Urothelium cell line (cell line): ENCODE measurements at regions not wholly inside any gene's neighbourhood (a gene's known extent, or its start where the extent isn't known, plus 50 kb on each side); places are given as distances from the start of the nearest gene placed in this dataset.
"Not testable (repeated sequence)": the region's sequence is repeated elsewhere in the genome, so short reads cannot be mapped to it uniquely, and the experiment has no call there.

Experiments used
- DNase-seq: peaks from one replicate; pipeline ENCODE4 v3.0.0; 2011; ENCODE audit warnings: low spot score, mixed read lengths
- FAIRE-seq: peaks from 2 replicates; lab custom pipeline; 2011; peaks lifted over from hg19 to GRCh38; lab: Jason Lieb, UNC

DNA sequence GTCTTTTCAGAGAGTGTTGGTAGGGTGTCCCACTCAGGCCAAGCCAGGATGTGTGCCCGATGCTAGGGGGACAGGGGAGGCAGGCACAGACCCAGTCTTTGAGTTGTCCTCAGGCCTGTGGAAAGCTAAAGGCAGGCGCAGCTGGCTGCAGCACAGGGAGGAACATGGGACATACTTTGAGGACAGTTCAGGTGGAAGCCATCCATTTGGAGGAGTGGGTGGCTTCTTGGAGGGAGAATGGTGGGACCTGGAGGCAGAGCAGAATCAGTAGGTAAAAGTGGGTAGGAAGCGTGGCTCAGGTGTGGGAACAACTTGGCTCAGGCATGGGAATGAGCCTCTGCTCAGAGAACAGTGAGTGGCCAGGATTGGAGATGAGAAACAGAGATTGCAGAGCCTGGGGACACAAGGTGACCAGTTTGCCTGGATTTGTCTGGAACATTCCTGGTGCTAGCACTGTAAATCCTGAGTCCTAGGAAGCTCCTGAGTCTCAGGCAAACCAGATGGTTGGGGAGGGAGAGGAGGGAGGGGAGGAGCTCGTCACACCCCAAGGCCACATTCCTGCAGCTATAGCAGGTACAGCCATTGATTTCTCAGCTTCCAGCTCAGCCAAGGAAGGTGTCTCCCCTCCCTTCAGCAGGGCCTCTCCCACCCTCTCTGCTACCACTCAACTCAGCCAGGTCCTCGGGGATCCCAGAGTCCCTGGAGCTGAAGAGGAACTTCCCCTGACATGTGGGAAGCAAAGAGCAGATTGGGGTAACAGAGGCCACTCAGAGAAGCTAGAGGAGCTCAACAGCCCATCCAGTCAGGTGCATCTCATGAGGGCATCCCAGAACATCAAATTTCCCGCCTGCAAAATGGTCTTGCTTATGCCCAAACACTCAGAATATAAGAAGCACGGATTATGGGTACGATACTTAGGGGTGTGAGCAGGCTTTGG is 65.2 kb upstream of the TINAGL1 start:
- FAIRE-seq (no peak), DNase-seq (no peak)

DNA sequence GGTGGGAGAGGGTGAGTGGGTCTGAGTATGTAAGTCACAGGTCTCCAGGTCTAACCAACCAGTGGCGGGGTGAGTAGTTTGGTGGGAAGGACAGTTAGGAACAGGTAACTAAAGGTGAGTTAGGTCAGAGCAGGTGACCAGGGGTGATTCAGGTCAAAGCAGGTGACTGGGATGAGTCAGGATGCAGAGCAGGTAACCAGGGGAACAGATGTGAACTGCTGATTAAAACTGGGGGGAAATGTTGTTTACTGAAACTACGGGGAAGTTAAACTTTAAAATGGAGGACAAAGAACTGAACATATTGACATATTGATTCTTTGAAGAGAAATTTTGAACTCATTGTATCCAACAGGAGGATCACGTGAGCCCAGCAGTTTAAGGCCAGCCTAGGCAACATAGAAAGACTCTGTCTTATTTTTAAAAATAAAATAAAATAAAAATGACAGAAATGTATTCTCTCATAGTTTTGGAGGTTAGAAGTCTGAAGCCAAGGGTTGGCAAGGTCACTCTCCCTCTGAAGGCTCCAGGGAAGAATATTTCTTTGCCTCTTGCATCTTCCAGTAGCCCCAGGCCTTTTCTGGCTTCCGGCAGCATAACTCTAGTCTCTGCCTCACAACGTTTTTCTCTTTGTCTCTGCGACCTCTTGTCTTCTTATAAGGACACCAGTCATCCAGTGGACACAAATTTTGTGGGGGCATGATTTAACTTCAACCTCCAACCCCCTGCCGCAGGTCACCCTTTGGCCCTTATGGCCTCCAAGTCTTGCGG is 64.3 kb upstream of the TINAGL1 start:
- DNase-seq, result no peak
- no peak for FAIRE-seq

DNA sequence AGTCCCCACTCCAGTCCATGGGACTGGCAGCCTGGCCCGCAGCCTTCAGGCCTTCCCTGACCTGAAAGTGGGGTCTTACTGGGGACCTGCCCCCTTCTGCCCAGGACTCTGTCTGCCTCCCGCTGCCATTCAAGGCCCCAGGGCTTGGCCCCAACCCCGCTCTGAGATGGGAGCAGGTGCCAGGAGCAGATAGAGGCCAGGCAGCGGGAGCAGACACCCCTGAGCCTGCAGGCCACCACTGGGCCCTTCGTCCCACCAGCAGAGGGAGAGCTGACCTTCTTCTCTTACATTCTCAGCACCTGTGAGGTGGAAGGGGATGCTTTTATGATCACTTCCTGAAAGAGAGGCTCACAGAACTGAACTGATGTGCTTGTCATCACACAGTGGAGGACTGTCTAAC is 62.2 kb upstream of the TINAGL1 start:
- no peak for FAIRE-seq
- DNase-seq, result no peak

DNA sequence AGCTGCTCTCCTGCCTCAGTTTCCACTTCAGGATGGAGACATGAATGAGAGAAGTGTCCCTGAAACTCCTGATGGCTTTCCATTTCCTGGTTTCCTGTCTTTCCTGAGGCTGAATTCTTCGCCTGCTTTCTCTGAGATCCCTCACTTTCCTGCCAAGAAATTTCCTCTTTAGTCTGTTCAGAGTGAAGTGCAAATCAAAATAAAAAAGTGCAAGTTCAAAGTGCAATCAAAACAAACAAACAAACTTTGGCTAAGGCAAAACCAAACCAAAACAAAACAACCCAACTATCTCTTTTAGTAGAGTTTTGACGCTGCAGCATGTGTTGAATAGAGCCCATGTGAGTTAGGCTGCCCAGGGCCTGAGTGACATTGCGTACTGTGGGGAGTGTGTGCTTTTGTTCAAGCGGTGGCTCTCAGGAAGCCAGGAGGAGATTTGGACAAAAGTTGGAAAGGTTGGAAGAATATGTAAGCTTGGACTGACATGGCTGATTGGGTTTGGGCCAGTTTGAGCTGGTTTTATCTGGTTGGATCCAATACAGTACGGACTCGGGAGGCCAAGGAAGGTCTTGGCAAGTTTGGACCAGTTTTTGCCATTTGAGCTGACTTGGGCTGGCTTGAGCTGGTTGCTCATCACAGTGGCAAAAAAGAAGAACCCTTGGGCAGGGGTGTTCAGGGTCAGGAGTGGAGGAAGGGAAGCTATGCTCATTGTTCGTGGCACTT is 61.1 kb upstream of the TINAGL1 start:
- no peak for DNase-seq
- FAIRE-seq, result no peak

DNA sequence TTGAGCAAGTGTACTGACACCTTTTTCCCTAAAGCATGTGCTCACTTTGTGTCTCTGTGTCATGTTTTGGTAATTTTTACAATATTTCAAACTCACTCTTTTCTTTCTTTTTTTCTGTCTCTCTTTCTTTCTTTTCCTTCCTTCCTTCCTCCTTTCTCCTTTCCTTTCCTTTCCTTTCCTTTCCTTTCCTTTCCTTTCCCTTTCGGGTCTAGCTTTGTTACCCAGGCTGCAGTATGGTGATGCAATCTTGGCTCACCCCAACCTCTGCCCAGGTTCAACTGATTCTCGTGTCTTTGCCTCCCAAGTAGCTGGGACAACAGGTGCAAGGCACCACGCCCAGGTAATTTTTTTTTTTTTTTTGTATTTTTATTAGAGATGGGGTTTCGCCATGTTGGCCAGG is 60.4 kb upstream of the TINAGL1 start:
- DNase-seq, result no peak
- no peak for FAIRE-seq

DNA sequence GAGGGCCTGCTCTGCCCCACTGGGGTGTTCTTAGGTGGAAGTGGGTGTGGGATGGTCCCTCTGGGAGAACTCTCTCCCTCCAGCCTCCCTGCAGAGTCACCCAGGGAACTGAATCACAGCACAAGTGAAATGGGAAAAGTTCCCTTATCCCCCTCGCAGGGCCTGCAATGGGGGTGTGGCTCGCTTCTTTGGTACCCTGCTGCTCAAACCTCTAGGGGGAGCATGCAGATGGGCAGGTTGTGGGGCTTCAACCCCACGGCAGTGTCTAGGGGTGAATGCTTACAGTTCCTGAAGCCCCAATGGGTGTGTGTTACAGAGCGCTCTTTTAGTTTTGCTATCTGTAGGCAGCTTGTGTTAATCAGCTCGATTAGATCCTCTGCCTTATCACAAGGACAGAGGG is 59.0 kb upstream of the TINAGL1 start:
- no peak for DNase-seq
- no peak for FAIRE-seq

DNA sequence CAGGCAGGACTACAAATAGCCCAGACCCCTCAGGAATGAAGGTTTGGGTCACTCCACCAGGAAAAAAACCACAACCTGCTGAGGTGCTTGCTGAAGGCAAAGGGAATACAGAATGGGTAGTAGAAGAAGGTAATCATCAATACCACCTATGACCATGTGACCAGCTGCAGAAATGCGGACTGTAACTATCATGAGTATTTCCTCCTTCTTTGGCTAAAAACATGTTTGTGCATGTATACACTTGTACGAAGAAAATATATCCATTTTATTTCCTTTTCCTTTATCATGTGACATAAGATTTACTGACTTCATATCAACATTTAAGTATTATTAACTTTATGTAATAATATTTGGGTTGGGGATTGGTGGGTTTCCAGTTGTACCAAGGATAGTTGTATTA is 58.3 kb upstream of the TINAGL1 start:
- not testable (repeated sequence) for FAIRE-seq, DNase-seq

DNA sequence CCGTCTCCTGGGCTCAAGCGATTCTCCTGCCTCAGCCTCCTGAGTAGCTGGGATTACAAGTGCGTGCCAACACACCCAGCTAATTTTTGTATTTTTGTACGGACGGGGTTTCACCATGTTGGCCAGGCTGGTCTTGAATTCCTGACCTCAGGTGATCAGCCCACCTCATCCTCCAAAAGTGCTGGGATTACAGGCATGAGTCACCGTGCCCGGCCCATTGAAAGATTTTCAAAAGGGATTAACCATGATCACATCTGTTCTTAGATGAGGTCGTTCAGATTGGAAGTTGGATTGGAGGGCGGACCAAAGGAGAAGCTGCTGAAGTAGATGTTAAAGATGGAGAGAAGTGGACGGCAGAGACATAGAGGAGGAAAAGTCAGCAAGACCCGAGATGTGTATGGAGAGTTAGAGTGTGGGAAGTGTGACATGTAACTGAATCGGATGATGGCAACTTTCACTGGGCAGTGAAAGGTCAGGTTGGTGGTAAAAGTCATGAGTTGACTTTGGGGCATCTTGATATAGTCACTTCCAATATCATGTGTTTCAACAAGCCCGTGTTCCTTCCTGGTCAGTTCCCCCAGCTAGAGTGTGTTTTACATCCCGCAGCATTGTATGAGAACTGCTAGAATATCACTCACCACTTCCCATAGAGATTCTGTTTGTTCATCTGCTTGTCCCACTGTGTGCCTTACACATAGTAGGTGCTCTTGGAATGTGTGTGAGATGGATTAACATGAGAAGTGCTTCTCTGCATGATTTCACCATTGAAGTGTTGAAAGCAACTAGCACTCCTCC is 54.4 kb upstream of the TINAGL1 start:
- FAIRE-seq, result no peak

DNA sequence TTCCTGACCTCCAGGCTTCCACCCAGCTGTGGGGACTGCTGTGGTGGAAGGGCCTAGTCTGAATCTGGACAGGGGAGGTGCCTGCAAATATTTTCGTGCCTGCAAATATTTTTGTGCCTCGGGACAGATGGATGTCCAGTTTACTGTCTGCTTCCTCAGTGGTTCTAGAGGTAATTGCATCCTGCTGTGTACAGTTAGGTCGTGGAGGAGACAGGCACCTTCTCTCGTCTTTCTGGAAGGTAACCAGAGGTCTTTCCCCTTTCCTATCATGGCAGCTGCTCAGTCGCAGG is 53.8 kb upstream of the TINAGL1 start:
- FAIRE-seq, result no peak
- DNase-seq, result no peak

More for the DNA sequence above, 54.4 kb upstream of the TINAGL1 start:
- no peak for DNase-seq

DNA sequence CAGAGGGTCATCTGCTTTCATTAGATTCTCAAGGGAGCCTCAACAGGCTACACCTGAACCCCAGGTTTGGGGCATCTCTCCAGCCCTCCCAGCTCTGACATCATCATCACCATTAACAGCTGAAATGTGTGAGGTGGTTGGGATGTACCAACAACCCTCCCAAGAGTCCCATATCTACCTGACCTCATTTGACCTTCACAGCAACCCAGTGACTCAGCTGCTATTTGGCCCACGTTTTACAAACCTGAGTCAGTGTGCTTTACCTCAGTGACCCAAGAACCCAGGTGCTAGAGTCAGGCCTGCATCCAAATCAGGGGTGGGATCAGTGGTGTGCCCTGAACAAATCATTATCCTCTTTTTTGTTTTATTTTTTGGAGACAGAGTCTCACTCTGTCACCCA is 53.3 kb upstream of the TINAGL1 start:
- DNase-seq, result no peak

DNA sequence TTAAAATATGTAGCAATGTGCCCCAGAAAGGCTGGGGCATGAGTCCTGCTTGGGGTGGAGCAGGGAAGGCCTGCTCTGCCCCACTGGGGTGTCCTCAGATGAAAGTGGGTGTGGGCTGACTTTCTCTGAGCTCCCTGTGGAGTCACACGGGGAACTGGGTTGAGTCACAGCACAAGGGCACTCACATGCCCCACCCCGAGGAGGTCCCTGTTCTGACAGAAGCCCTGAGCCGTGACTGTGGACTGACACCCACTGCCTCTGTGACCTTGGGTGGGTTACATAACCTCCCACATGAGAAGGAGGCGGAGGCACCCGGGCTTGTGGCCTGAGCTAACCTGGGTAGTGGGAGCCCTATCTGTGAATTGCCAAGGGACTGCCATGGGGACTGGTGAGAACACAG is 52.5 kb upstream of the TINAGL1 start:
- no peak for FAIRE-seq
- no peak for DNase-seq

More for the DNA sequence above, 53.3 kb upstream of the TINAGL1 start:
- no peak for FAIRE-seq

DNA sequence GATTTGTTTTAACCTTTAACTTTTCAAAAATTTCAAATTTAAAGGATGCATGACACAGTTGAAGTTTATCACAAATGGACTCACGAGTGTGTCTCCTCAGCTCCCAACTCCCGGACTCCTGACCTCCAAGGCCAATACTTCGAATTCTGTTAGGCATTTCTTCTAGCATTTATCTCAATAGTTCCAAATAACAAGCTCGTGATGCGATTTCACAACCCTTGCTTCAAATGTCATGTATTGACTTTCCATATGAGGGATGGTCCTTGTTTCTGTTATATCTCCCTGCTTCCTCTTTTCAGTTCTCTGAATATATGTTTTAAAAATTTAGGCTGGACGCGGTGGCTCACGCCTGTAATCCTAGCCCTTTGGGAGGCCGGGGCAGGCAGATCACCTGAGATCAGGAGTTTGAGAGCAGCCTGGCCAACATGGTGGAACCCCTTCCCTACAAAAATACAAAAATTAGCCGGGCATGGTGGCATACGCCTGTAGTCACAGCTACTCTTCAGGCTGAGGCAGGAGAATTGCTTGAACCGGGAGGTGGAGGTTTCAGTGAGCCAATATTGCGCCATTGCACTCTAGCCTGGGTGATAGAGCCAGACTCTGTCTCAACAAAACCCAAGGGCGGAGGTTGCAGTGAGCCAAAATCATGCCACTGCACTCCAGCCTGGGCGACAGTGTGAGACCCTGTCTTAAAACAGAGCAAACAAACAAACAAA is 52.0 kb upstream of the TINAGL1 start:
- DNase-seq, result no peak
- FAIRE-seq, result no peak
